ENCODE measurements at regions not wholly inside any gene's neighbourhood (a gene's known extent, or its start where the extent isn't known, plus 50 kb on each side); places are given as distances from the start of the nearest gene placed in this dataset.

DNA sequence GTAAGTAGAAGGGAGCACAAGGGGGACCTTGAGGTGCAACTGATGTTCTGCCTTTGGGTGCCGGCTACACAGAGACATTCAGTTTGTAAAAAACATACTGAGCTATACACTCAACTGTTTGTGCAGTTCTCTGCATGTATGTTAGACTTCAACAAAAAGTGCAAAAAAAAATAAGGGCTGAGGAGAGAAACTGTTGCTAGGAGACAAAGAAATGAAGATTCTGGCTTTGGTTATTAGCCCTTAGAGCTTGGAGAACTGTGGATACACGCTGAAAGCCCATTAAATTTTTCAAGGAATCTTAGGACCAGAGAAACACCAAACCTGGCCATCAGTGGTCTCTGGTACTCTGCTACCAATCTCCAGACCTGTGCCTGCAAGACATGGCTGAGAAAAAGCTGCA is 207.6 kb upstream of the NSMCE3 start:
- TF ChIP-seq POLR2A (IDR thresholded peaks at IDR 0.05) (no peak), EP300 (IDR thresholded peaks at IDR 0.05) (no peak), POLR2AphosphoS5 (IDR thresholded peaks at IDR 0.05) (no peak)
- TF ChIP-seq, protein P1, sequence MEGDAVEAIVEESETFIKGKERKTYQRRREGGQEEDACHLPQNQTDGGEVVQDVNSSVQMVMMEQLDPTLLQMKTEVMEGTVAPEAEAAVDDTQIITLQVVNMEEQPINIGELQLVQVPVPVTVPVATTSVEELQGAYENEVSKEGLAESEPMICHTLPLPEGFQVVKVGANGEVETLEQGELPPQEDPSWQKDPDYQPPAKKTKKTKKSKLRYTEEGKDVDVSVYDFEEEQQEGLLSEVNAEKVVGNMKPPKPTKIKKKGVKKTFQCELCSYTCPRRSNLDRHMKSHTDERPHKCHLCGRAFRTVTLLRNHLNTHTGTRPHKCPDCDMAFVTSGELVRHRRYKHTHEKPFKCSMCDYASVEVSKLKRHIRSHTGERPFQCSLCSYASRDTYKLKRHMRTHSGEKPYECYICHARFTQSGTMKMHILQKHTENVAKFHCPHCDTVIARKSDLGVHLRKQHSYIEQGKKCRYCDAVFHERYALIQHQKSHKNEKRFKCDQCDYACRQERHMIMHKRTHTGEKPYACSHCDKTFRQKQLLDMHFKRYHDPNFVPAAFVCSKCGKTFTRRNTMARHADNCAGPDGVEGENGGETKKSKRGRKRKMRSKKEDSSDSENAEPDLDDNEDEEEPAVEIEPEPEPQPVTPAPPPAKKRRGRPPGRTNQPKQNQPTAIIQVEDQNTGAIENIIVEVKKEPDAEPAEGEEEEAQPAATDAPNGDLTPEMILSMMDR (IDR thresholded peaks at IDR 0.05): no peak

Data from upper lobe of left lung (tissue), 4 donors.